ENCODE measurements at regions not wholly inside any gene's neighbourhood (a gene's known extent, or its start where the extent isn't known, plus 50 kb on each side); places are given as distances from the start of the nearest gene placed in this dataset.

GRCh38 chr4:149280806-149281205 is 534.8 kb downstream of the IQCM start:
- no peaks in the 10 kb centered on the region for H3K9me3 Mint-ChIP-seq (ENCODE audit: unreplicated experiment)
- no peaks in the 10 kb centered on the region for H3K27me3 ChIP-seq (replicated peaks; ENCODE audit: control insufficient read depth, insufficient read depth, low read length)
- no peak for DNase-seq
- peaks cover 3% of the 10 kb centered on the region for H3K27me3 Mint-ChIP-seq (ENCODE audit: insufficient read depth, unreplicated experiment)
- CTCF ChIA-PET: no interaction called here
- POLR2A ChIA-PET: no interaction called here
- no peaks in the 10 kb centered on the region for H3K4me1 Mint-ChIP-seq (ENCODE audit: low read depth, unreplicated experiment)
- no peak overlapping the region for H3K27ac Mint-ChIP-seq (ENCODE audit: unreplicated experiment)
- H3K36me3 Mint-ChIP-seq (ENCODE audit: insufficient read depth, unreplicated experiment): no peaks in the 10 kb centered on the region
- TF ChIP-seq, protein P1, sequence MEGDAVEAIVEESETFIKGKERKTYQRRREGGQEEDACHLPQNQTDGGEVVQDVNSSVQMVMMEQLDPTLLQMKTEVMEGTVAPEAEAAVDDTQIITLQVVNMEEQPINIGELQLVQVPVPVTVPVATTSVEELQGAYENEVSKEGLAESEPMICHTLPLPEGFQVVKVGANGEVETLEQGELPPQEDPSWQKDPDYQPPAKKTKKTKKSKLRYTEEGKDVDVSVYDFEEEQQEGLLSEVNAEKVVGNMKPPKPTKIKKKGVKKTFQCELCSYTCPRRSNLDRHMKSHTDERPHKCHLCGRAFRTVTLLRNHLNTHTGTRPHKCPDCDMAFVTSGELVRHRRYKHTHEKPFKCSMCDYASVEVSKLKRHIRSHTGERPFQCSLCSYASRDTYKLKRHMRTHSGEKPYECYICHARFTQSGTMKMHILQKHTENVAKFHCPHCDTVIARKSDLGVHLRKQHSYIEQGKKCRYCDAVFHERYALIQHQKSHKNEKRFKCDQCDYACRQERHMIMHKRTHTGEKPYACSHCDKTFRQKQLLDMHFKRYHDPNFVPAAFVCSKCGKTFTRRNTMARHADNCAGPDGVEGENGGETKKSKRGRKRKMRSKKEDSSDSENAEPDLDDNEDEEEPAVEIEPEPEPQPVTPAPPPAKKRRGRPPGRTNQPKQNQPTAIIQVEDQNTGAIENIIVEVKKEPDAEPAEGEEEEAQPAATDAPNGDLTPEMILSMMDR (IDR thresholded peaks at IDR 0.05; ENCODE audit: insufficient read depth in 1 of 2, low read depth in 1 of 2, low read length in 1 of 2, severe bottlenecking in 1 of 2, unreplicated experiment in 1 of 2): no peak
- no peaks in the 10 kb centered on the region for H3K4me1 ChIP-seq
- no peaks in the 10 kb centered on the region for H3K36me3 ChIP-seq (ENCODE audit: control insufficient read depth, insufficient read depth, low read length)
- H3K4me3 Mint-ChIP-seq (ENCODE audit: unreplicated experiment): no peak overlapping the region
- no peaks in the 10 kb centered on the region for H3K9me3 ChIP-seq
- intact Hi-C loops (cut with micrococcal nuclease; ENCODE audit: unreplicated experiment): no loop called here
- no TSS peak for BruUV-seq (replicated peaks)
- no peak overlapping the region for H3K4me3 ChIP-seq (ENCODE audit: low read depth, low read length)

GRCh38 chr4:149279776-149280175 is 535.9 kb downstream of the IQCM start:
- Mint-ChIP-seq H3K9me3 (ENCODE audit: unreplicated experiment) (no peaks in the 10 kb centered on the region), H3K4me1 (ENCODE audit: low read depth, unreplicated experiment) (no peaks in the 10 kb centered on the region), H3K27ac (ENCODE audit: unreplicated experiment) (no peak overlapping the region), H3K27me3 (ENCODE audit: insufficient read depth, unreplicated experiment) (peaks cover 3% of the 10 kb centered on the region), H3K36me3 (ENCODE audit: insufficient read depth, unreplicated experiment) (no peaks in the 10 kb centered on the region), H3K4me3 (ENCODE audit: unreplicated experiment) (no peak overlapping the region)
- H3K4me1 ChIP-seq: no peaks in the 10 kb centered on the region
- DNase-seq: no peak
- intact Hi-C loops (cut with micrococcal nuclease; ENCODE audit: unreplicated experiment): no loop called here
- H3K27me3 ChIP-seq (replicated peaks; ENCODE audit: control insufficient read depth, insufficient read depth, low read length): no peaks in the 10 kb centered on the region
- ChIA-PET CTCF (no interaction called here), POLR2A (no interaction called here)
- BruUV-seq (replicated peaks): no TSS peak
- TF ChIP-seq, protein P1 (IDR thresholded peaks at IDR 0.05; ENCODE audit: insufficient read depth in 1 of 2, low read depth in 1 of 2, low read length in 1 of 2, severe bottlenecking in 1 of 2, unreplicated experiment in 1 of 2): no peak
- H3K9me3 ChIP-seq: no peaks in the 10 kb centered on the region
- H3K36me3 ChIP-seq (ENCODE audit: control insufficient read depth, insufficient read depth, low read length): no peaks in the 10 kb centered on the region
- no peak overlapping the region for H3K4me3 ChIP-seq (ENCODE audit: low read depth, low read length)

DNA sequence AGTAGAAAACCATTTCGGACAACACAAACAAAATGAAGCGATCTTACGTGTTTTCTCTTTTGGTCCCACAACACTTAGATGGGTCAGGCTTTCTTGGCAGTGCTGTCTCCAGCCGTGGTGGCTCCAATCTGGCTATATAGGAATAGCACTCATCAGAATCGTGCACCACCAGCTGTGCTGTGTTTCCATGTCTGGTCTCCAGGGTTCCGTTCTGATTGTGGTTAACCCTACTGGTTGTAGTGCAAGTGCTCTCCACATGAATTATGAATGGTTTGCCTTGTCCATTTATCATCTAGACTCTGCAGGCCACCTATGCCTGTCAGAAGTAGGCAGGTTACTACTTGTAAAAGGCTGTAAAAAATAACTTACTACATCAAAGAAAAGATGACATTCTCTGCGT is 536.3 kb downstream of the IQCM start:
- no peak overlapping the region for H3K4me3 Mint-ChIP-seq (ENCODE audit: unreplicated experiment)
- no peaks in the 10 kb centered on the region for H3K36me3 Mint-ChIP-seq (ENCODE audit: insufficient read depth, unreplicated experiment)
- H3K27me3 Mint-ChIP-seq (ENCODE audit: insufficient read depth, unreplicated experiment): peaks cover 3% of the 10 kb centered on the region
- TF ChIP-seq, protein P1 (IDR thresholded peaks at IDR 0.05; ENCODE audit: insufficient read depth in 1 of 2, low read depth in 1 of 2, low read length in 1 of 2, severe bottlenecking in 1 of 2, unreplicated experiment in 1 of 2): no peak
- DNase-seq: no peak
- H3K9me3 Mint-ChIP-seq (ENCODE audit: unreplicated experiment): no peaks in the 10 kb centered on the region
- no peaks in the 10 kb centered on the region for H3K4me1 ChIP-seq
- no peaks in the 10 kb centered on the region for H3K27me3 ChIP-seq (replicated peaks; ENCODE audit: control insufficient read depth, insufficient read depth, low read length)
- ChIA-PET CTCF (no interaction called here), POLR2A (no interaction called here)
- no peak overlapping the region for H3K27ac Mint-ChIP-seq (ENCODE audit: unreplicated experiment)
- intact Hi-C loops (cut with micrococcal nuclease; ENCODE audit: unreplicated experiment): no loop called here
- H3K36me3 ChIP-seq (ENCODE audit: control insufficient read depth, insufficient read depth, low read length): no peaks in the 10 kb centered on the region
- BruUV-seq (replicated peaks): no TSS peak
- no peaks in the 10 kb centered on the region for H3K9me3 ChIP-seq
- no peak overlapping the region for H3K4me3 ChIP-seq (ENCODE audit: low read depth, low read length)
- no peaks in the 10 kb centered on the region for H3K4me1 Mint-ChIP-seq (ENCODE audit: low read depth, unreplicated experiment)
